ENCODE measurements at regions not wholly inside any gene's neighbourhood (a gene's known extent, or its start where the extent isn't known, plus 50 kb on each side); places are given as distances from the start of the nearest gene placed in this dataset.

DNA sequence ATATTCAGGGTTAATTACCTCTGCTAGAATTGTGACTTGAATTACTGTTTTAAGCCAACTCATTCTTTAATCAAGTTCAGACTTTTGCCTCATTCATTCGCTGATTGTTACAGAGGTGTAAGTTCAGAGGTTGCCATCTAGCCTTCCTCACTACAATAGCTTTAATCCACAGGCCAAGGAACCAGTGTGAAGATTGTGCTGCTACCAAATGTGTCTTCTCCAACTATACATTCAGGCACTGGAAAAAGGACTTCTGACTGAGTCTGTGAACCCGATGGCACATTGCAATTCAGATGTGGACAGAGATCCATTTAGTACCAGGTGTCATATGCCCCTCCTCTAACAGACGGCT lies 111.2 kb upstream of the ADGRF1 start:
- TF ChIP-seq CBX5 (IDR thresholded peaks at IDR 0.05; ENCODE audit: borderline replicate concordance, low read depth) = no peak
- TF ChIP-seq, protein P1, sequence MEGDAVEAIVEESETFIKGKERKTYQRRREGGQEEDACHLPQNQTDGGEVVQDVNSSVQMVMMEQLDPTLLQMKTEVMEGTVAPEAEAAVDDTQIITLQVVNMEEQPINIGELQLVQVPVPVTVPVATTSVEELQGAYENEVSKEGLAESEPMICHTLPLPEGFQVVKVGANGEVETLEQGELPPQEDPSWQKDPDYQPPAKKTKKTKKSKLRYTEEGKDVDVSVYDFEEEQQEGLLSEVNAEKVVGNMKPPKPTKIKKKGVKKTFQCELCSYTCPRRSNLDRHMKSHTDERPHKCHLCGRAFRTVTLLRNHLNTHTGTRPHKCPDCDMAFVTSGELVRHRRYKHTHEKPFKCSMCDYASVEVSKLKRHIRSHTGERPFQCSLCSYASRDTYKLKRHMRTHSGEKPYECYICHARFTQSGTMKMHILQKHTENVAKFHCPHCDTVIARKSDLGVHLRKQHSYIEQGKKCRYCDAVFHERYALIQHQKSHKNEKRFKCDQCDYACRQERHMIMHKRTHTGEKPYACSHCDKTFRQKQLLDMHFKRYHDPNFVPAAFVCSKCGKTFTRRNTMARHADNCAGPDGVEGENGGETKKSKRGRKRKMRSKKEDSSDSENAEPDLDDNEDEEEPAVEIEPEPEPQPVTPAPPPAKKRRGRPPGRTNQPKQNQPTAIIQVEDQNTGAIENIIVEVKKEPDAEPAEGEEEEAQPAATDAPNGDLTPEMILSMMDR (IDR thresholded peaks at IDR 0.05 in 2 of 3, conservative IDR thresholded peaks at IDR 0.05 in 1 of 3; ENCODE audit: insufficient read depth in 2 of 3, low read depth in 1 of 3, low read length in 3 of 3) = no peak
- TF ChIP-seq ARNT (IDR thresholded peaks at IDR 0.05) = no peak
- no peak for TF ChIP-seq EP300 (IDR thresholded peaks at IDR 0.05; ENCODE audit: low read length)
- no peak for TF ChIP-seq ZBTB43 (CRISPR knock-in tag; IDR thresholded peaks at IDR 0.05)
- TF ChIP-seq, protein P2, sequence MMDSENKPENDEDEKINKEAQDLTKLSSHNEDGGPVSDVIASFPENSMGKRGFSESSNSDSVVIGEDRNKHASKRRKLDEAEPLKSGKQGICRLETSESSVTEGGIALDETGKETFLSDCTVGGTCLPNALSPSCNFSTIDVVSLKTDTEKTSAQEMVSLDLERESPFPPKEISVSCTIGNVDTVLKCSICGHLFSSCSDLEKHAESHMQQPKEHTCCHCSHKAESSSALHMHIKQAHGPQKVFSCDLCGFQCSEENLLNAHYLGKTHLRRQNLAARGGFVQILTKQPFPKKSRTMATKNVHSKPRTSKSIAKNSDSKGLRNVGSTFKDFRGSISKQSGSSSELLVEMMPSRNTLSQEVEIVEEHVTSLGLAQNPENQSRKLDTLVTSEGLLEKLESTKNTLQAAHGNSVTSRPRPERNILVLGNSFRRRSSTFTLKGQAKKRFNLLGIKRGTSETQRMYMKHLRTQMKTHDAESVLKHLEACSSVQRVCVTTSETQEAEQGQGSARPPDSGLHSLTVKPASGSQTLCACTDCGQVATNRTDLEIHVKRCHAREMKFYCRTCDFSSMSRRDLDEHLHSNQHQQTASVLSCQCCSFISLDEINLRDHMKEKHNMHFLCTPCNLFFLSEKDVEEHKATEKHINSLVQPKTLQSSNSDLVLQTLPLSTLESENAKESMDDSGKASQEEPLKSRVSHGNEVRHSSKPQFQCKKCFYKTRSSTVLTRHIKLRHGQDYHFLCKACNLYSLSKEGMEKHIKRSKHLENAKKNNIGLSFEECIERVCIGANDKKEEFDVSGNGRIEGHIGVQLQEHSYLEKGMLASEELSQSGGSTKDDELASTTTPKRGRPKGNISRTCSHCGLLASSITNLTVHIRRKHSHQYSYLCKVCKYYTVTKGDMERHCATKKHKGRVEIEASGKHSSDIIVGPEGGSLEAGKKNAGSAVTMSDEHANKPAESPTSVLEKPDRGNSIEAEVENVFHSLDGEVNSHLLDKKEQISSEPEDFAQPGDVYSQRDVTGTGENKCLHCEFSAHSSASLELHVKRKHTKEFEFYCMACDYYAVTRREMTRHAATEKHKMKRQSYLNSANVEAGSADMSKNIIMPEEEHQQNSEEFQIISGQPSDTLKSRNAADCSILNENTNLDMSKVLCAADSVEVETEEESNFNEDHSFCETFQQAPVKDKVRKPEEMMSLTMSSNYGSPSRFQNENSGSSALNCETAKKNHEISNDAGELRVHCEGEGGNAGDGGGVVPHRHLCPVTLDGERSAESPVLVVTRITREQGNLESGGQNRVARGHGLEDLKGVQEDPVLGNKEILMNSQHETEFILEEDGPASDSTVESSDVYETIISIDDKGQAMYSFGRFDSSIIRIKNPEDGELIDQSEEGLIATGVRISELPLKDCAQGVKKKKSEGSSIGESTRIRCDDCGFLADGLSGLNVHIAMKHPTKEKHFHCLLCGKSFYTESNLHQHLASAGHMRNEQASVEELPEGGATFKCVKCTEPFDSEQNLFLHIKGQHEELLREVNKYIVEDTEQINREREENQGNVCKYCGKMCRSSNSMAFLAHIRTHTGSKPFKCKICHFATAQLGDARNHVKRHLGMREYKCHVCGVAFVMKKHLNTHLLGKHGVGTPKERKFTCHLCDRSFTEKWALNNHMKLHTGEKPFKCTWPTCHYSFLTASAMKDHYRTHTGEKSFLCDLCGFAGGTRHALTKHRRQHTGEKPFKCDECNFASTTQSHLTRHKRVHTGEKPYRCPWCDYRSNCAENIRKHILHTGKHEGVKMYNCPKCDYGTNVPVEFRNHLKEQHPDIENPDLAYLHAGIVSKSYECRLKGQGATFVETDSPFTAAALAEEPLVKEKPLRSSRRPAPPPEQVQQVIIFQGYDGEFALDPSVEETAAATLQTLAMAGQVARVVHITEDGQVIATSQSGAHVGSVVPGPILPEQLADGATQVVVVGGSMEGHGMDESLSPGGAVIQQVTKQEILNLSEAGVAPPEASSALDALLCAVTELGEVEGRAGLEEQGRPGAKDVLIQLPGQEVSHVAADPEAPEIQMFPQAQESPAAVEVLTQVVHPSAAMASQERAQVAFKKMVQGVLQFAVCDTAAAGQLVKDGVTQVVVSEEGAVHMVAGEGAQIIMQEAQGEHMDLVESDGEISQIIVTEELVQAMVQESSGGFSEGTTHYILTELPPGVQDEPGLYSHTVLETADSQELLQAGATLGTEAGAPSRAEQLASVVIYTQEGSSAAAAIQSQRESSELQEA (IDR thresholded peaks at IDR 0.05; ENCODE audit: low read depth) = no peak
- TF ChIP-seq ELF1 (tag; IDR thresholded peaks at IDR 0.05) = no peak
